ENCODE measurements at regions not wholly inside any gene's neighbourhood (a gene's known extent, or its start where the extent isn't known, plus 50 kb on each side); places are given as distances from the start of the nearest gene placed in this dataset.
A peak's percentile ranks its signal among the peaks of the same experiment; 100 is the strongest.

DNA sequence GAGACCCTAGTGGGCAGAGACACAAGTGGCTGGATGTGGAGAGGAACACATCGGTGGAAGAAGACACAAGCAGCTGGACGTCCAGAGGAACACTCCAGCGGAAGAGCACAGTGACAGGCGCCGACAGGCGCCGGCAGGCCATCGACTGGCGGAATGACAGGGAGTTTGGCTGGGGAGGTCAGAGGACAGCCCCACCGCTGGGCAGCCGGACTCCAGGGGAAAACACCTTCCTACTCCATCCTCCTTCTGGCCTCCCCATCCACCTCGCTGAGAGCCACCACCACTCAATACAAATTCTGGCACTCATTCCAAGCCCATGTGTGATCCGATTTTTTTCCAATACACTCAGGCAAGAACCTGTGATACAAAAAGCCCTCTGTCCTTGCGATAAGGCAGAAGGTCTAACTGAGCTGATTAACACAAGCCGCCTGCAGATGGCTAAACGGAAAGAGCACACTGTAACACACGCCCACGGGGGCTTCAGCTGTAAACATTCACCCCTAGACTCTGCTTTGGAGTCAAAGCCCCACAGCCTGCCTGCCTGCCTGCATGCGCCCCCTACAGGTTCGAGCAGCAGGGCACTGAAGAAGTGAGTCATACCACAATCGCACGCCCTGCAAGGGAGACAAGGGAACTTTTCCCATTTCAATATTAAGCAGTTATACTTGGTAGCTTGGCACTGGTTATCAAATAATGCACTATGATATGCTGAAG, 50.2 kb upstream of the LRP1B start:
- Histone ChIP-seq H3K9me2 (replicated peaks; ENCODE audit: low read depth, low read length) (no peaks in the 10 kb centered on the region), H3K4me3 (ENCODE audit: low read length, poor library complexity, severe bottlenecking) (no peak overlapping the region), H3K79me2 (ENCODE audit: insufficient read depth, low read length) (no peaks in the 10 kb centered on the region), H2AFZ (ENCODE audit: low read length) (no peak overlapping the region), H3K27me3 (ENCODE audit: insufficient read depth, low read length, poor library complexity, severe bottlenecking) (no peaks in the 10 kb centered on the region), H3K4me1 (ENCODE audit: insufficient read depth, low read length, poor library complexity, severe bottlenecking) (peaks cover 13% of the 10 kb centered on the region), H4K20me1 (ENCODE audit: insufficient read depth, low read length, poor library complexity, severe bottlenecking) (no peaks in the 10 kb centered on the region), H3F3A (ENCODE audit: low read depth) (no peaks in the 10 kb centered on the region), H3K9ac (ENCODE audit: low read depth, low read length, poor library complexity, severe bottlenecking) (no peak overlapping the region), H3K4me2 (ENCODE audit: low read depth, low read length, poor library complexity, severe bottlenecking) (no peak overlapping the region), H3K9me3 (ENCODE audit: insufficient read depth, low read depth, low read length) (no peaks in the 10 kb centered on the region), H3K36me3 (ENCODE audit: insufficient read depth, low read length) (no peaks in the 10 kb centered on the region)
- no peak for TF ChIP-seq EZH2phosphoT487 (IDR thresholded peaks at IDR 0.05; ENCODE audit: borderline replicate concordance)
- TF ChIP-seq, protein P1, sequence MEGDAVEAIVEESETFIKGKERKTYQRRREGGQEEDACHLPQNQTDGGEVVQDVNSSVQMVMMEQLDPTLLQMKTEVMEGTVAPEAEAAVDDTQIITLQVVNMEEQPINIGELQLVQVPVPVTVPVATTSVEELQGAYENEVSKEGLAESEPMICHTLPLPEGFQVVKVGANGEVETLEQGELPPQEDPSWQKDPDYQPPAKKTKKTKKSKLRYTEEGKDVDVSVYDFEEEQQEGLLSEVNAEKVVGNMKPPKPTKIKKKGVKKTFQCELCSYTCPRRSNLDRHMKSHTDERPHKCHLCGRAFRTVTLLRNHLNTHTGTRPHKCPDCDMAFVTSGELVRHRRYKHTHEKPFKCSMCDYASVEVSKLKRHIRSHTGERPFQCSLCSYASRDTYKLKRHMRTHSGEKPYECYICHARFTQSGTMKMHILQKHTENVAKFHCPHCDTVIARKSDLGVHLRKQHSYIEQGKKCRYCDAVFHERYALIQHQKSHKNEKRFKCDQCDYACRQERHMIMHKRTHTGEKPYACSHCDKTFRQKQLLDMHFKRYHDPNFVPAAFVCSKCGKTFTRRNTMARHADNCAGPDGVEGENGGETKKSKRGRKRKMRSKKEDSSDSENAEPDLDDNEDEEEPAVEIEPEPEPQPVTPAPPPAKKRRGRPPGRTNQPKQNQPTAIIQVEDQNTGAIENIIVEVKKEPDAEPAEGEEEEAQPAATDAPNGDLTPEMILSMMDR (conservative IDR thresholded peaks at IDR 0.05; ENCODE audit: low read length), result peak; percentile 80

Data from Loucy (cell line).